Spleen (tissue), 7 donors: ENCODE measurements at regions not wholly inside any gene's neighbourhood (a gene's known extent, or its start where the extent isn't known, plus 50 kb on each side); places are given as distances from the start of the nearest gene placed in this dataset.

Source experiments
- CTCF ChIP-seq, 11 experiments: fragments of 200-600 bp in 7 of 11; fragments of 450-650 bp in 4 of 11; sonication (generic) in 4 of 11; IDR thresholded peaks in 8 of 11; conservative IDR thresholded peaks in 3 of 11; 1 replicate in 7 of 11; 2 replicates in 4 of 11; pipeline versions ENCODE4 v1.4.0 to v1.8.0; 2016 to 2021; ENCODE audit warnings: antibody characterized with exemption in 11 of 11, inconsistent platforms in 4 of 11, mild to moderate bottlenecking in 1 of 11
- POLR2AphosphoS5 ChIP-seq, 3 donors: sonication (generic); formaldehyde crosslinking; IDR thresholded peaks; one replicate each; pipeline ENCODE4 v1.5.1; 2017; ENCODE audit warnings: antibody characterized with exemption in 3 of 3
- donor health status: DM: no; HTN: no; CAD: no; lungs with moderate emphysema.
- donor health status: DM: no; HTN: no; CAD: no.
- donor health status: DM: no; HTN: no; CAD: no.

- TF ChIP-seq CTCF (IDR thresholded peaks at IDR 0.05 in 8 of 11, conservative IDR thresholded peaks at IDR 0.05 in 3 of 11) = no peak
- no peak for TF ChIP-seq POLR2AphosphoS5 (IDR thresholded peaks at IDR 0.05)
Measured at GRCh38 chr12:77572371-77572770, 258.3 kb upstream of the NAV3 start.
